GM12873 (cell line): ENCODE measurements at regions not wholly inside any gene's neighbourhood (a gene's known extent, or its start where the extent isn't known, plus 50 kb on each side); places are given as distances from the start of the nearest gene placed in this dataset.

Source experiments
- TF ChIP-seq, protein P1 (sequence below): IDR thresholded peaks from 2 replicates; pipeline ENCODE4 v1.5.1; 2012; ENCODE audit warnings: low read depth, mild to moderate bottlenecking, moderate library complexity, low read length, control low read depth; ENCODE audit not compliant: insufficient read depth; ENCODE audit errors: missing control alignments

DNA sequence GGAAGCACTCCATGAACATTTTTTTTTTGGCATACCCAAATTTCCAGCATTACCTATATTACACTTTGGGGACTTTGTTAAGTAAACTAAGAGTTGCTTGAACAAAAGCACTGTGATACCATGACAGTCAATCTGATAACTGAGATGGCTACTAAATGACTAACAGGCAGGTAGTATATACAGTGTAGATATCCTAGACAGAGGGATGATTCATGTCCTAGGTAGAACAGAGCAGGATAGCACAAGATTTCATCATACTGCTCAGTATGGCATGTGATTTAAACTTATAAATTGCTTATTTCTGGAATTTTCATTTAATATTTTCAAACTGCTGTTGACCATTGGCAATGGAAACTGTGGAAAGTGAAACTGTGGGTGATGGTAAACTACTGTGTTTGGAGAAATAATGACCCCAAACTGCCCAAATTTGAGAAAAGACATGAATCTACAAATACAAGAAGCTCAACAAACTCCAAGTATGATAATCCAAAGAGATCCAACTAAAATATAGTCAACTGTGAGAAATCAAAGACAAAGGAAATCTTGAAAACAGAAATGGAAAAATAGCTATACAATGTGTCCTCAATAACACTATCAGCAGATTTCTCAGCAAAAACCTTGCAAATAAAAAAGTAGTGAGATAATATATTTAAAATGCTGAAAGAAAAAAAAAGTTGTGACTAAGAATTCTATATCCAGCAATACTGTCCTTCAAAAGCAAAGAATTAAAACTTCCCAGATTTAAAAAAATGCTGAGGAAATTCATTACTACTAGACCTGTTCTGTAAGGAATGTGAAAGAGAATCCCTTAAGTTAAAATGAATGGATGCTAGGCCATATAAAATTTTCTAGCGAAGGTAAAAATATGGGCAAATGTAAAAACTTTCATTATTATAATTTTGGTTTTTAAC lies 410.4 kb downstream of the DUSP10 start:
- TF ChIP-seq, protein P1, sequence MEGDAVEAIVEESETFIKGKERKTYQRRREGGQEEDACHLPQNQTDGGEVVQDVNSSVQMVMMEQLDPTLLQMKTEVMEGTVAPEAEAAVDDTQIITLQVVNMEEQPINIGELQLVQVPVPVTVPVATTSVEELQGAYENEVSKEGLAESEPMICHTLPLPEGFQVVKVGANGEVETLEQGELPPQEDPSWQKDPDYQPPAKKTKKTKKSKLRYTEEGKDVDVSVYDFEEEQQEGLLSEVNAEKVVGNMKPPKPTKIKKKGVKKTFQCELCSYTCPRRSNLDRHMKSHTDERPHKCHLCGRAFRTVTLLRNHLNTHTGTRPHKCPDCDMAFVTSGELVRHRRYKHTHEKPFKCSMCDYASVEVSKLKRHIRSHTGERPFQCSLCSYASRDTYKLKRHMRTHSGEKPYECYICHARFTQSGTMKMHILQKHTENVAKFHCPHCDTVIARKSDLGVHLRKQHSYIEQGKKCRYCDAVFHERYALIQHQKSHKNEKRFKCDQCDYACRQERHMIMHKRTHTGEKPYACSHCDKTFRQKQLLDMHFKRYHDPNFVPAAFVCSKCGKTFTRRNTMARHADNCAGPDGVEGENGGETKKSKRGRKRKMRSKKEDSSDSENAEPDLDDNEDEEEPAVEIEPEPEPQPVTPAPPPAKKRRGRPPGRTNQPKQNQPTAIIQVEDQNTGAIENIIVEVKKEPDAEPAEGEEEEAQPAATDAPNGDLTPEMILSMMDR: no peak

DNA sequence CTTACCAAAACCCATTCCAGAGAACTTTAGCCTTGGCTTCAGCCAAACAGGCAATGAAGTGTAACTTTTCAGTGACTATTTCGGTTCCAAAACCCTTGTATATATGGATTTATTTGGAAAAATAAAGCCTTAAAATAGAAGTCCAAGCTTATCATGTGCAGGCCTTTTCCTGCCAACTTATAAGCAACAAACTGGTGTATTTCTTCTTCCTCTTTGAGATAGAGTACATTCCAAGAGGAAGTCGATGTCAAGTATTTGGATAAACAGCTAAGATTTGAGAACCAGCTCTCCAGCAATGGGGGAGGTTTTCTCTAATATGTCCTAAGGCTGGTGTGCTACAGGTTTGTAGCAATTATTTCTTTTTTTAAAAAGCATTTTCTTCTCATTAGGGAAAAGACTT lies 407.8 kb downstream of the DUSP10 start:
- TF ChIP-seq, protein P1: no peak

GRCh38 chr1:221335161-221336101 lies 406.5 kb downstream of the DUSP10 start:
- TF ChIP-seq, protein P1: no peak

DNA sequence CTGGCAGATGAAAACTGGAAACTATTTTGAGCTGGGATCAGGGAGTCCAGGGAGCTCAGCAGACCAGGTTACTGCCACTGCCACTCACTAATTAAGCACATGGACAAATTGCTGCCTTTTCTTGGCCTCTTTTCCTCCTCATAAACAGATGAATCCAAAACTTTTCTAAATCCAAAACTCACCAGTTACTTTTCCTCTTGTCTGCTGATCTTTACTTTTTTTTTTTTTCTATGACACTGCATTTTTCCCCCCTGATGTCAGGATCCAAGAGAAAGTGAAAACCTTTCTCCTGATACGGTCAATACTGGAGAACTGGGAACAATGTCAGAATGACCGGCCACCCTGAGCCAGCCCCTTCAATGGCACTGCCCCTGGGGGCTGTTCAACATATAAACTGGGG lies 405.8 kb downstream of the DUSP10 start:
- TF ChIP-seq, protein P1: no peak

DNA sequence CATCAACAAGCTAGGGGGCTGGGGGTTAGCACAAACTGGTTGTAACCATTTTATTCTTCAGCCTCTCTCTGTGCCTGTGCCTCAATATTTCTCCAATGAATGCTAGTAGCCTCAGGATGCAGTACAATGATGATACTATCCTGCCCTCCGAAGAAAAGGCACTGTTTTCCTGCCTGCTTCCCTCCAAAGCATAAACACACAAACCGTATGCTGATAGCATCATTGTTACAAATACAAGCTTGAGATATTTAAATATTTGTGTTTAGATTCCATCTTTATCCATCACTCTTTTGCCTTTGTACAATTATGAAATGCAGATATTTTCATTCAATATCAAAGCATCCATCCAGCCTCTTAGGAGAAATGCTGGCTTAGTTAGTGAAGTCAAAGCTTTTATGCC lies 404.8 kb downstream of the DUSP10 start:
- TF ChIP-seq, protein P1: no peak

DNA sequence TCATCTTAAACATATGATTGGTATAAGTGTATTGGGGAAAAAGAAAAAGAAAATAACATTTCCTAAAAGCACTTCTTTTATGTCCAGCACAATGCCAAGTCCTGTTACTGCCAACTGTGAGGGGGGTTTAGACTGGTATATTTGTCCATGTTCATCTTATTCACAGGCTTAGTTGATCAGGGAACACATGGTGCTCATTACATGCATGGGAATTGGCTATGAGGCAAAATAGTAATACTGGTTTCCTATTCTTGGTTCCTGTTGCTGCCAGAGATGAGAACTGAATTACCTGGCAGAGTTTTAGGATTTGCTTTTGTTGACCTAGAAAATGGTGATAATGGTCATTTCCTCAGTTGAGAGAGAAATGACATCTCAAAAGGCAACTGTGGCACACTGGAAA lies 398.8 kb downstream of the DUSP10 start:
- TF ChIP-seq, protein P1: no peak

- TF ChIP-seq, protein P1: no peak
These were observed 398.3 kb downstream of the DUSP10 start for GRCh38 chr1:221343607-221344006.
